Hepatocyte (in vitro differentiated cells): ENCODE measurements at regions not wholly inside any gene's neighbourhood (a gene's known extent, or its start where the extent isn't known, plus 50 kb on each side); places are given as distances from the start of the nearest gene placed in this dataset.

ENCODE experiments used
- DNase-seq: peaks from one replicate; pipeline ENCODE4 v3.0.0-alpha.2; 2016; ENCODE audit warnings: low spot score
- H2AFZ ChIP-seq: fragments of 200-600 bp; sonication (generic); 2 replicates; pipeline ENCODE4 v1.6.0; 2016; ENCODE audit warnings: antibody characterized with exemption, mild to moderate bottlenecking
- H3K27ac ChIP-seq: fragments of 200-600 bp; sonication (generic); 2 replicates; pipeline ENCODE4 v1.5.1; 2016; ENCODE audit warnings: mild to moderate bottlenecking
- H3K27me3 ChIP-seq: fragments of 200-600 bp; sonication (generic); 2 replicates; pipeline ENCODE4 v1.6.1; 2016
- H3K36me3 ChIP-seq: fragments of 200-600 bp; sonication (generic); replicated peaks from 2 replicates; pipeline ENCODE4 v1.5.1; 2016; ENCODE audit warnings: low read depth; ENCODE audit not compliant: insufficient read depth
- H3K4me1 ChIP-seq: fragments of 200-600 bp; sonication (generic); 2 replicates; pipeline ENCODE4 v1.5.1; 2016; ENCODE audit warnings: mild to moderate bottlenecking, moderate library complexity; ENCODE audit not compliant: insufficient read depth
- H3K4me2 ChIP-seq: fragments of 200-600 bp; sonication (generic); 2 replicates; pipeline ENCODE4 v1.6.0; 2016
- H3K4me3 ChIP-seq: fragments of 200-600 bp; sonication (generic); 2 replicates; pipeline ENCODE4 v1.5.1; 2016; ENCODE audit warnings: mild to moderate bottlenecking
- H3K79me2 ChIP-seq: fragments of 200-600 bp; sonication (generic); 2 replicates; pipeline ENCODE4 v1.6.0; 2017; ENCODE audit warnings: mild to moderate bottlenecking
- H3K9me2 ChIP-seq: fragments of 200-600 bp; sonication (generic); replicated peaks from 2 replicates; pipeline ENCODE4 v1.6.0; 2017; ENCODE audit warnings: mild to moderate bottlenecking; ENCODE audit not compliant: insufficient read depth
- H3K9me3 ChIP-seq: fragments of 200-600 bp; sonication (generic); 2 replicates; pipeline ENCODE4 v1.5.1; 2016; ENCODE audit warnings: low read depth, mild to moderate bottlenecking
- H4K20me1 ChIP-seq: fragments of 200-600 bp; sonication (generic); 2 replicates; pipeline ENCODE4 v1.6.0; 2016; ENCODE audit warnings: mild to moderate bottlenecking; ENCODE audit not compliant: insufficient read depth, poor library complexity, severe bottlenecking
- EZH2 ChIP-seq: fragments of 200-600 bp; sonication (generic); IDR thresholded peaks from 2 replicates; pipeline ENCODE4 v1.6.1; 2016; ENCODE audit warnings: antibody characterized with exemption, mild to moderate bottlenecking, borderline replicate concordance
- EZH2phosphoT487 ChIP-seq: fragments of 200-600 bp; sonication (generic); IDR thresholded peaks from one replicate; pipeline ENCODE4 v1.6.1; 2018; ENCODE audit warnings: antibody characterized with exemption, mild to moderate bottlenecking, low read depth, moderate library complexity; ENCODE audit not compliant: unreplicated experiment, severe bottlenecking
- WGBS: methylation state at CpG from one replicate; pipeline ENCODE4 v1.1.6; 2016; ENCODE audit warnings: low lambda C conversion rate; ENCODE audit errors: missing lambda C conversion rate; 5-methylcytosine and 5-hydroxymethylcytosine counted together
- TF ChIP-seq, protein P1 (sequence below): fragments of 200-600 bp; sonication (generic); IDR thresholded peaks from 2 replicates; pipeline ENCODE4 v1.5.1; 2016; ENCODE audit warnings: antibody characterized with exemption, mild to moderate bottlenecking; ENCODE audit not compliant: poor library complexity

DNA sequence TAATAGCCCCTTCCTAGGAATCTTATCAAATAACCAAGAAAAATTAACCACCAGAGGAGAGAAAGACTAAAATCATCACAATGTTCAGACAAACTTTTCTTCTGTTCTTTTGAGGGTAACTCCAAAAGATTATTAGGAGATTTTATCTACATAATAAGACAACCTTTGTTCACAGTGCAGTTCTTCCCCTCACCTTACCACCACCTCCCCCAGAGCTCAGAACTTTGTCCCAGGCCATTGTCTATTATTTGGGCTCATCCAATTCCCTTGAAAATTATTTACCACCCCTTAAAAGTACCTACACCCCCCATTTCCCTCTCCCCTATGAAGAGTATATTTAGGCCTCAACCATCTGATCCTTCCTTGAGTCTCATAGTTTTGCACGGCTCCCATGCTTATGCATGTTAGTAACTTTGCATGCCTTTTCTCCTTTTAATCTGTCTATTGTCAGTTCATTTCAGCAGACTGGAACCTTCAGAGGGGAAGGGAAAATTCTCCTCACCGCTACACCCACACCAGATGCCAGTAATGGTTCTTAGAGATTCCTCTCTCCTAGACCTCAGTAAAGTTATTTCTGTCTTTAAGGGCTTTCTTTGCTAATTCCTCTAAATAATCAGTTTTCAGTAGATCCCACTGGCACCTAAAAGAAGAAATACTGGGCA lies 234.9 kb downstream of the SKIDA1 start:
- Histone ChIP-seq H3K9me2 (no peaks in the 10 kb centered on the region), H4K20me1 (no peaks in the 10 kb centered on the region), H3K79me2 (no peaks in the 10 kb centered on the region), H3K27ac (no peak overlapping the region), H3K4me2 (no peak overlapping the region), H3K27me3 (no peaks in the 10 kb centered on the region), H3K9me3 (no peaks in the 10 kb centered on the region), H3K4me1 (no peaks in the 10 kb centered on the region), H2AFZ (no peak overlapping the region), H3K36me3 (no peaks in the 10 kb centered on the region), H3K4me3 (no peak overlapping the region)
- no peak for DNase-seq
- TF ChIP-seq, protein P1, sequence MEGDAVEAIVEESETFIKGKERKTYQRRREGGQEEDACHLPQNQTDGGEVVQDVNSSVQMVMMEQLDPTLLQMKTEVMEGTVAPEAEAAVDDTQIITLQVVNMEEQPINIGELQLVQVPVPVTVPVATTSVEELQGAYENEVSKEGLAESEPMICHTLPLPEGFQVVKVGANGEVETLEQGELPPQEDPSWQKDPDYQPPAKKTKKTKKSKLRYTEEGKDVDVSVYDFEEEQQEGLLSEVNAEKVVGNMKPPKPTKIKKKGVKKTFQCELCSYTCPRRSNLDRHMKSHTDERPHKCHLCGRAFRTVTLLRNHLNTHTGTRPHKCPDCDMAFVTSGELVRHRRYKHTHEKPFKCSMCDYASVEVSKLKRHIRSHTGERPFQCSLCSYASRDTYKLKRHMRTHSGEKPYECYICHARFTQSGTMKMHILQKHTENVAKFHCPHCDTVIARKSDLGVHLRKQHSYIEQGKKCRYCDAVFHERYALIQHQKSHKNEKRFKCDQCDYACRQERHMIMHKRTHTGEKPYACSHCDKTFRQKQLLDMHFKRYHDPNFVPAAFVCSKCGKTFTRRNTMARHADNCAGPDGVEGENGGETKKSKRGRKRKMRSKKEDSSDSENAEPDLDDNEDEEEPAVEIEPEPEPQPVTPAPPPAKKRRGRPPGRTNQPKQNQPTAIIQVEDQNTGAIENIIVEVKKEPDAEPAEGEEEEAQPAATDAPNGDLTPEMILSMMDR, result no peak
- TF ChIP-seq EZH2phosphoT487 (no peak), EZH2 (no peak)
- WGBS, result 89% methylated on average over 2 of the region's 2 CpGs

DNA sequence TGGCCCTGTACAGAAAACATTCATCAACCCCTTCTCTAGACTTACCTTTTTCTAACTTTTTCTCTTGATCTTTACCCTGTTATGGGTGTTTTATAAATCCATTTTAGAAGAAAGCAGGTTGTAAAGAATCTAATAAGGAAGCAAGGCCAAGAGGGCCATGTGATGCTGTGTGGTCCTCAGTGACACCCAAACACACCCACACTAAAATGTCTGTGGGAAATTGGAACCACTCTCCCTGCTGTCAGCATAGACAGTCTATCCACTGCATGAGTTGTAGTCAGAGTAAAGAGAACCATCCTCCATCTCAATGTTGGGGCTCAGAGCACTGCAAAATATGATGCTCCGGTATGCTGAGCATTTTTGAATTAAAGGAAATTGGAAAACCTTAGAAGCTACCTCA lies 235.5 kb downstream of the SKIDA1 start:
- Histone ChIP-seq H3K9me2 (no peaks in the 10 kb centered on the region), H3K4me2 (no peak overlapping the region), H3K27me3 (no peaks in the 10 kb centered on the region), H2AFZ (no peak overlapping the region), H3K36me3 (no peaks in the 10 kb centered on the region), H3K79me2 (no peaks in the 10 kb centered on the region), H4K20me1 (no peaks in the 10 kb centered on the region), H3K9me3 (no peaks in the 10 kb centered on the region), H3K4me1 (no peaks in the 10 kb centered on the region), H3K27ac (no peak overlapping the region), H3K4me3 (no peak overlapping the region)
- DNase-seq, result no peak
- no peak for TF ChIP-seq EZH2
- TF ChIP-seq, protein P1, result no peak
- TF ChIP-seq EZH2phosphoT487, result no peak
- 100% methylated on average over 1 of the region's 1 CpG for WGBS

DNA sequence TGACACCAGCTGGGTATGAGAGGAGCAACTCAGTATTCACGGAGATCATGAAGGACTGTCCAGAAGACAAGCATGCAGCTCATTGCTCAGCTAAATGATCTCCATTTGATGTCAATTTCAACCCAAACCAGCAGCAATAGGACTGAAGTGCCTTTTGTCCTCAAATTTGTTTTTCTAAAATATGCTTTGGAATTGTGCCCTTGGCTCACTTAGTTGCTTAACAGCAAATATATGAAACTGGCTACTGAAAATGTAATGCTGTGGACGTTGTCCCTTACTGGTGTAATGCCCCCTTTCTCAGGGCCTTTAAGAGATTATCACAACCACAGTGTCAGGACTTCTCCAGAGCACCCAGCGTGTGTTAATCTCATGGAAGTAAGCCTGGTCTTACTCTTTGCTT lies 236.2 kb downstream of the SKIDA1 start:
- H3K4me1 ChIP-seq, result no peaks in the 10 kb centered on the region
- no peaks in the 10 kb centered on the region for H3K27me3 ChIP-seq
- no peak for DNase-seq
- H2AFZ ChIP-seq, result no peak overlapping the region
- no peak overlapping the region for H3K4me2 ChIP-seq
- no peak overlapping the region for H3K4me3 ChIP-seq
- H3K9me3 ChIP-seq, result no peaks in the 10 kb centered on the region
- H3K27ac ChIP-seq, result no peak overlapping the region
- no peaks in the 10 kb centered on the region for H3K9me2 ChIP-seq
- TF ChIP-seq, protein P1, result no peak
- TF ChIP-seq EZH2phosphoT487 (no peak), EZH2 (no peak)
- no peaks in the 10 kb centered on the region for H4K20me1 ChIP-seq
- no peaks in the 10 kb centered on the region for H3K36me3 ChIP-seq
- WGBS, result 71% methylated on average over 3 of the region's 3 CpGs
- no peaks in the 10 kb centered on the region for H3K79me2 ChIP-seq
